D341Med (cell line): ENCODE measurements at regions not wholly inside any gene's neighbourhood (a gene's known extent, or its start where the extent isn't known, plus 50 kb on each side); places are given as distances from the start of the nearest gene placed in this dataset.
"Not testable (repeated sequence)": the region's sequence is repeated elsewhere in the genome, so short reads cannot be mapped to it uniquely, and the experiment has no call there.

Experiments used
- DNase-seq: peaks from one replicate; pipeline ENCODE4 v3.0.0; 2012; ENCODE audit warnings: low spot score

DNA sequence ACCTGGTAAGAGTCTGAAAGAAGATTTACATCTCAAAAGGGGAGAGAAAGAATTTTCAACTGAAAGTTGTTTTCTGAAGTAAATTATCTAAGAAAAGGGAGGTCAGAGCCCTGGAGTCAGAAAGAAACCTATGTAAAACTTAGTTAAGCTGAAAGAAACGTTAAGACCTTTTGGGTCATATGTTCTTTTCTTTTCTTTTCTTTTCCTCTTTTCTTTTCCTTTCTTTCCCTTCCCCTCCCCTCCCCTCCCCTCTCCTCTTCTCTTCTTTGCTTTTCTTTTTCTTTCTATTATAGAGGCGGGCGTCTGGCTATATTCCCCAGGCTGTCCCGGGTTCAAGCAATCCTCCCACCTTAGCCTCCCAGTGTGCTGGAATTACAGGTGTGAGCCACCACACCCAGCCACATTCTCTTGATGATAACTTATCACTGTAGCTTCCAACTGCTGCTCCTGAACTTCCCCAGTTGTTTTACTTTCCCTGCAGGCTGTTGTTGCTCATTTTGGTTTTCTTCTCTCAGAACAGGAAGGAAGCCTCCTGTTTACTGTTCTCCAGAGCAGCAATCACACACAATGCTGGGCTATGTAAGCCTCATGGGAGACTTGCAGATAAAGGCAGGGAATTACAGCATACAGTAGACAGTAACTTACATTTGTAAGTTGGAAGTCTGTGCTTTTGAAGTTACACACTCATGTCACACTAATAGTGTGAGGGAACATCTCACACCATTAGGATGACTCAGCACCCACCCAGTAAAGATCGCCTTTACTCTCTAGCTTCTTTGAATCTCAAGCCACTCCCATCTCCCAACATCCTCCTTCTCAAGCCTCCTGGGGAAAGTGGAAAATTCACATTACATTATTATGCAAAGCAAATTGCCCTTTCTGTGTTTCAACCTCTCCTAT lies 2216.6 kb upstream of the WWC1 start:
- DNase-seq = no peak

DNA sequence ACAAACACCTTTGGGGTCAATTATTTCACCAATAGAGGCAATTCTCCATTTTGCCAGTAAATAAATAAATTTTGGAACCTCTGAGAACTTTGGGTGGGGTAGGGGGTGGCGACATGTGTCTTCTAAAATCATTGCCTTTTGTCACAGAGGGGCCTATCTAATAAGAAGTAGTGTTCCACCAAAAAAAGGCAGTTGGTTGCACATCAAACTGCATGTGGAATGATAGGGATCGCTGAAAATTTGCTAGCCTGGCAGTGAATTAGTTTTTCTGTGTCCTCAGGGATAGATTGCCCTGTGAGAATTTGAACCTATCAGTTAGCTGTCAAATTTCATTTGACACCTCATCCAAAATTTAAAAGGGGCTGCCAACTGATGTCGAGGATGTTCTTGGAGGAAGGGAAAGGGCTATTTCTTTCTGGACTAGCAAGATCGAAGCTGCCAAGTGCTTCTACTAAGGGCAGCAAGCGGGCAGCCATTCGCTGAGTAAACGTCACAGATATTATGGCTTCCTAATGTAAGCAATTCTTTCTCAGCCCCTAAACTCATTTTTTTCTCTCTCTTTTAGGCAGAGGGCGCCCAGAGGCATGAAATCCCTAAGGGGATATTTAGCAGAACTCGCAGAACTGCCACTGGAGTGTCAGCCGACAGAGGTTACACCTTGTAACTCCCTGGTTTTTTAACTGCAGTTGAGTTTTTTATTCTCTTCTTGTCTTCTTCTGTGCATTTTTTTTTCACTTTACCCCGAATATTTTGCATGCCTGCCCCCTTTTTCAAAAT lies 2208.1 kb upstream of the WWC1 start:
- DNase-seq = no peak

DNA sequence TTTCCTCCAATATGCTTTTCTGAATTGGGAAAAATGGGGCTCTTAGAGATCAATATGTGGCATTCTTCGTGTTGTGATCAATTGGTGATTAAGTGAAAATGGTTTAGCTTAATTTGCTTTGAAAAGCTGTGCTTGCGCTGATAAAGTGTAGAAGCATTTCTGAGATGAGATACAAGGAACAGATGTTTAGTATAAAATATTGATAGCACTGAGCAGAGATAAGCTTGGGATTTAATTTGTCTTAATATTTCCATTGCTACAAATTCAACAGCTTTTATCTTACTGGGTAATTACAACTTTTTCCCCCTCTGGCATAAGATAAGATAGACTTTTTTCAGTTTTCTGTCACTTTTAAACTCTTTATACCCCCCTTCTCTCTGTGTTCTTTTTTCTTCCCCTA lies 2204.9 kb upstream of the WWC1 start:
- no peak for DNase-seq

DNA sequence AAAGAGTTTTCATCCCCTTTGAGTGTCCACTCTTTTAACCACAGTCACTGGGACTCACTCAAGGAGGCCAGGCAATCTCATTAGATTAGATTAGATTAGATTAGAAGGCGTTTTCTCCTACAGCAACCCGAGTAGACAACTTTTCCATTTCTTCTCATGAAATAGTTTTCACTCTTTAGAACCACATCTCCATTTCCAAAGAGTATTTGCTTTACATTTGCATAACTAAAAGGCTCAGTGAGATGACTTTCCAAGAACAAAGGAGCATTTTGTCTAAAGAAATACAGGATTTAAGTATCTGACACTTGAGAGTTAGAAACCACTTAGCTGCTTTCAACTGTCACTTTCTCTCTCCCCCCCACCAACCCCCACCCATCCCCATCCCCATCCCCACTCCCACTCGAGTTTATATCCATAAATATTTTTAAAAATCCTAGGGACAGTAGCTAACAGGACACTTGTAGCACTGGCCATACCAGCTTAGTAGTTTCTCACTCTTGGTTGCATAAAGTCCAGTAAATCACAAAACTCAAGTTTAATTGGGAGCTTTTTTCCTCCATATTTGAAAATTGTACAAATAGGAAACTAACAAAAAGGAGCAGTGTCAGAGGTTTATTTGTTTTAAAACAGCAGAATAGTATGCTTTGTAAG lies 2202.9 kb upstream of the WWC1 start:
- no peak for DNase-seq

DNA sequence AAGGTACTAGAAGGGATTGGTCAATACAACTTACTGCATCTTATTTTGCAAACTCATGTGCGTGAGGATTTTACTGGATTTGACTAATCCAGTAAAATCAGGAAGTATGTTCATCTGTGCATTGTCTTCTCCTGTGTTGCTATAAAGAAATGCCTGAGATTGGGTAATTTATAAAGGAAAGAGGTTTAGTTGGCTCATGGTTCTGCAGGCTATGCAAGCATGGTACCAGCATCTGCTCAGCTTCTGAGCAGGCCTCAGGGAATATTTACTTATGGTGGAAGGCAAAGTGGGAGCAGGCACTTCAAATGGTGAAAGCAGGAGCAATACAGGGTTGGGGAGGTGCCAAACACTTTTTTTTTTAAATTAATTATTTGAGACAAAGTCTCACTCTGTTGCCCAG lies 2199.5 kb upstream of the WWC1 start:
- DNase-seq = no peak

GRCh38 chr5:166093312-166093711 lies 2198.1 kb upstream of the WWC1 start:
- no peak for DNase-seq

- DNase-seq = no peak
Observed at GRCh38 chr5:166102947-166103346, 2188.5 kb upstream of the WWC1 start.

DNA sequence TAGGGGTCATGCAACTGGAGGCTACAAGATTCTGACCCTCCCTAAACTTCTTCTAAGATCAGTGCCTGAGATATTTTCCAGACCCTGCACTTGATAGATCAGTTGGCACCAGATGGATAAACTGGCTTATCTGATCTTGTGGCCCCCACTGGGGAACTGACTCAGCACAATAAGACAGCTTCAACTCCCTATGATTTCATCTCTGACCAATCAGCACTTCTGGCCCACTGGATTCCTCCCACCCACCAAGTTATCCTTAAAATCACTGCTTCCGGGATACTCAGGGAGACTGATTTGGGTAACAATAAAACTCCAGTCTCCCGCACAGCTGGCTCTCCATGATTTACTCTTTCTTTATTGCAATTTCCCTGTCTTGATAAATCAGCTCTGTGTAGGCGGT lies 2180.4 kb upstream of the WWC1 start:
- no peak for DNase-seq

DNA sequence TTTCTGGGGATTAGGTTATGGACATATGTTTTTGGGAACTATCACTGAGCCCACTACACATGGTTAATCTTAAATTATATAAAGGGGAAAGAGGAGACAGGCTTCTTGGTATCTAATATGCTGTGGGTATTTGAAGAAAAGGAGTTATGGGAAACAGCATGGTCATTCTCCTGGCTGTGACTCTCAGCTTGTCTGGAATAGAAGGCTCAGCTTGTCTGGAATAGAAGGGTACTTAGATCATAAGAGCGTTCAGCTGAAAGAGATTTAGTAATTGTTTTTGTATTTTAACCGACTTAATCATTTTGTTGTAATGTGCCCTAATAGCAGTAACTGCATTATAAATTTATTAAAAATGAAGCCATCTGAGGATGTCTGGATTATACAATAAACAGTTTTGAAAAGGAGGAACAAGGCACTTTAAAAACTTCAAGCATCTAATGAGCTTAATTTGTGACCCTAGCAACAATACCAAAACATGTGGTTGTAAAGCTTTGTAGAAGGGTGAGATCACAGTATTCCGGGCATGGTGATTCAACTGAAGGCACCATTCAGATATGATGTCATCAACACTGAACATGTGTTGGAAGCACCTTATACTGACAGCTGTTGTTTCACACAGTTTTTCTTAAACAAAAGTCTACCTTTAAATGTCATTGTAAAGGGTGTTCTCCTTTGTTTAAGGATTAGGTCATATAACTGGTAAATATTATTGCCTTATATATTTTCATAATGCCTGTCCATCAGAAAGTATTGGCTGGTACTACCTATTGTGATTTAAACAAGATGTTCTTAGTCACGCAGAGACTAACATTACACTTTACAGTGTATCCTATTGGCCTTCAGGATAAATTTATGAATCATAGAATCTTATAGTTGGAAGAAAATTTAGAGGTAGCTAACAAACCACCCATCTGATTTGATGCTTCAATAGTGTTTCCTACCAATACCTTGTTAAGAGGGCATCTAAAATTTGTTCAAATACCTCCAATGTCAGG lies 2174.1 kb upstream of the WWC1 start:
- DNase-seq = no peak

GRCh38 chr5:166119506-166119905 lies 2171.9 kb upstream of the WWC1 start:
- no peak for DNase-seq

GRCh38 chr5:166123717-166124116 lies 2167.7 kb upstream of the WWC1 start:
- no peak for DNase-seq

- DNase-seq = no peak
Observed at GRCh38 chr5:166127766-166128570, 2163.5 kb upstream of the WWC1 start.

DNA sequence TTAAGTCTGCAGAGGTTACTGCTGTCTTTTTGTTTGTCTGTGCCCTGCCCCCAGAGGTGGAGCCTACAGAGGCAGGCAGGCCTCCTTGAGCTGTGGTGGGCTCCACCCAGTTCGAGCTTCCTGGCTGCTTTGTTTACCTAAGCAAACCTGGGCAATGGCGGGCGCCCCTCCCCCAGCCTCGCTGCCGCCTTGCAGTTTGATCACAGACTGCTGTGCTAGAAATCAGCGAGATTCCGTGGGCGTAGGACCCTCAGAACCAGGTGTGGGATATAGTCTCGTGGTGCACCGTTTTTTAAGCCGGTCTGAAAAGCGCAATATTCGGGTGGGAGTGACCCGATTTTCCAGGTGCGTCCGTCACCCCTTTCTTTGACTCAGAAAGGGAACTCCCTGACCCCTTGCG lies 2146.3 kb upstream of the WWC1 start:
- DNase-seq = not testable (repeated sequence)

GRCh38 chr5:166163996-166164610 lies 2127.3 kb upstream of the WWC1 start:
- no peak for DNase-seq

DNA sequence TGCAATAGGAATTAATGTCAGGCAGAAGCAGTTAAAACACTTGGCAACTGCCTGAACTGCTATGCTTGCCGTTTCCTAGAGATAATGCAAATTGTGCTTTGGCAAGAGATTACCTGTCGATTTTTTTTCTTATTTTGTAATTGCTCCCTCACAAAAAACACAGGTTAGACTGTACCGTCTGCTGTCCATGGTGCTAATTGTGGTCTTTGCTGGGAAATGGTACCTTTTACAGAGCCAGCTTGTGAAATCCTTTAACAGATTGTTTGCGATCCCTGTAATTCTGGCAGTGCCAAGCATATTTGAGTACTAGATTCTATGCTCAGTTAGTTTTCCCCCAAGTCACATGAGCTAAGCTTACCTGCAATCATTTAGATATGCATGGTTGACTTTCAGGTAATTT lies 2125.8 kb upstream of the WWC1 start:
- no peak for DNase-seq

DNA sequence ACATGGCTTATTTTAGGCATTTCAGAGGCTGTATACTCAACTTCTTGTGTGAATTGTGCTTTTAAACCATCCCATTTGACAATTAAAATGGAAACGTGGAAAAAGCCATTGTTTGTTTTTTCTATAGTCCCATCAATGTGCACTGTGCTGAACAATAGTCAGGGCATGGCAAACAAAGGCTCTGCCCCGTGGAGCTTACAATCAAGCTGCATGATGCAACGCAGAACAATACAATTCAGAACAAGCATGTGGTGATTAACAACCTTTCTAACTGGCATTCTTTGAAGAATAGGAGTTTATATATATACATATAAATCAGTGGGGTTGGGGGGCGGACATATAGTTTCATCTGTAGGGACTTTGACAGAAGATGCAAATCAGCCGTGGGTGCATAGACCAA lies 2125.4 kb upstream of the WWC1 start:
- DNase-seq = no peak

DNA sequence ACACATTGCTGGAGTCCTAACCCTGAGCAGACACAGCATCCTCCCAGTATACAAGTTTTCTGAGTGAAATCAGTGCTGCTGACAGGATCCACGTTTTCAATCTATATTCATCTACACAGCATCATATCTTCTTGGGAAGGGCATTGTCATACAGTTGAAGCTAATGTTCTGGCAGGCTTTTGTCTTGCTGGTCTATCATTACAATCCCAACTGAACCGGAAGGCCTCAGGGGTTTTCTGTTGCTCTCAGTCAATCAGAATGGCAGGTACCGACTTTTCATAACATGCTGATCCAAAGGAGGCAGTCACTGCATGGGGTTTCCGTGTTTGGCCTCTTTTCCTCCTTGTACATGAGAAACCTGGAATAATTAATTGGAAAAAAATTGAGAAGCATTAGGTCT lies 2118.8 kb upstream of the WWC1 start:
- no peak for DNase-seq

GRCh38 chr5:166178411-166179080 lies 2112.9 kb upstream of the WWC1 start:
- no peak for DNase-seq

GRCh38 chr5:166185185-166185584 lies 2106.3 kb upstream of the WWC1 start:
- DNase-seq = no peak
